T-helper 1 cell (primary cell): ENCODE measurements at regions not wholly inside any gene's neighbourhood (a gene's known extent, or its start where the extent isn't known, plus 50 kb on each side); places are given as distances from the start of the nearest gene placed in this dataset.

Source experiments
- DNase-seq, 5 donors: peaks; one replicate each; pipeline ENCODE4 v3.0.0-alpha.2; 2012 to 2020

GRCh38 chr10:21002091-21002878, 105.2 kb upstream of the NEBL start:
- no peak for DNase-seq

GRCh38 chr10:20999699-21000098, 102.6 kb upstream of the NEBL start:
- no peak for DNase-seq

DNA sequence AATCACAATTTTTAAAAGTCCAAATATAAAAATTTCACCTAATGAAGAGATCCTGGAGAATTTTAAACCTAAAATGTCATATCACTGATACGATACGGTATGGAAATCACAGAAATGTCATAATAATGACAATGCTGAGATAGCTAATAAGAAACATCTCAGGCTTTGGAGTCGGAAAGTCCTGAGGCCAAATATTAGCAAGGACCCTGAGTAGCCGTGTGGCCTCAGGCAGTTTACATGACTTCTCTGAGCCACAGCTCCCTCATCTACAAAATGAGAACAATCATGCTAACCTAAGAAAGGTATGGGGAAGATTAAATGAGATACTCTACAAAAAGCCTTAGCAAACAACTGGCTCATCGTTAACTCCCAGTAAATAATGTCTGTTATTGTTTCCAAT, 100.9 kb upstream of the NEBL start:
- DNase-seq: no peak

- no peak for DNase-seq
These were observed 98.2 kb upstream of the NEBL start for GRCh38 chr10:20995123-20995987.

DNA sequence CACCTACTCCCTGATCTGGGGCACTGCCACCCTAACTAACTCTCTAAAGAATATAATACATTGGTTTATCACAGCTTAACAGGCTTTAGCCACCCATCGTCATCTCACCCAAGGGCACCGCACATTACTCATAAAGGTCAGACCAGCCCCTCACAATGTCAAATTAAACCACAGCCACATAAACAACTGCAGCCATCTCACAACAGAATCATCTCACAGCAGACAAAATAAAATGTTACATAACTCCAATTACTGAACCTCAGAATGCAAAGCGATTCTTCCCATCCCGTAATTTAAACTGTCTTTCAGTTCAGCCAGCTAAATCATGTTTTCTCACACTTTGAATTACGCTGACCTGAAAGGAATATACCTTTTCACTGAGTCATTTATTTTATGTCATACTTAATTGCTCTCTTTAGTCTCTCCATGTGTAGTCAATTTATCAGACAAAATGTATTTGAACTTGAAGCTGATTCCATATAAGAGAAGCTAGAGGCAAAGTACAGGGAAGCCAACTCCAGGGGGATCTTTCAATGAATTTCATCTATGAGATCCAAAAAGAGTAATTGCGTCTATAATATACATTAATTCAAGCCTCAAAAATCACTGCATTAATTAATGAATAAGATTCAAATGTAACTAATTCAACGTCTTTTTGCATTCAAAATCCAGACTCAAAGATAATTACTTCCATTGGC, 96.9 kb upstream of the NEBL start:
- DNase-seq: no peak

- DNase-seq: no peak
These were observed 96.3 kb upstream of the NEBL start for GRCh38 chr10:20993389-20993788.

DNA sequence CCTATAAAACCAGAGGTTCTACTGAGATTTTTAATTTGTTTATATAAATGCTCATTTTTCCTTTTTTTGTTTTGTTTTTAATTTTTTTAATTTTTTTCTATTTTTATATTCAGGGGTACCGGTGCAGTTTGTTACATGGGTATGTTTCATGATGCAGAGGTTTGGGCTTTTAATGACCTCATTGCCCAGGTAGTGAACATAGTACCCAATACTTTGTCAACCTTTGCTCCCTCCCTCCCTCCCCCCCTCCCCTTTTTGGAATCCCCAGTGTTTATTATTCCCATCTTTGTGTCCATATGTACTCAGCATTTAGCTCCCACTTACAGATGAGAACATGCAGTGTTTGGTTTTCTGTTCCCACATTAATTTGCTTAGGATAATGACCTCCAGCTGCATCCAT, 94.4 kb upstream of the NEBL start:
- no peak for DNase-seq

- no peak for DNase-seq
These were observed 93.5 kb upstream of the NEBL start for GRCh38 chr10:20990604-20991003.

GRCh38 chr10:20988357-20988983, 91.4 kb upstream of the NEBL start:
- DNase-seq: no peak

- no peak for DNase-seq
These were observed 88.9 kb upstream of the NEBL start for GRCh38 chr10:20986049-20986448.

DNA sequence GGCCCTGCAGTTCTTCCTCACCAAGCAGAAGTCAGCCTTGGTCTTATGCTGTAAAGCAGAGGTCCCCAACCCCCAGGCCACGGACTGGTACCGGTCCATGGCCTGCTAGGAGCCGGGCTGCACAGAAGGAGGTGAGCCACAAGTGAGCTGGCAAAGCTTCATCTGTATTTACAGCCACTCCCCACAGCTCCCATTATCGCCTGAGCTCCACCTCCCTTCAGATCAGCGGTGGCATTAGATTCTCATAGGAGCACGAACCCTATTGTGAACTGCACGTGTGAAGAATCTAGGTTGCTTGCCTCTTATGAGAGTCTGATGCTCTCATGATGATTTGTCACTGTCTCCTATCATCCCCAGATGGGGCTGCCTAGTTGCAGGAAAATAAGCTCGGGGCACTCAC, 87.6 kb upstream of the NEBL start:
- DNase-seq: no peak

GRCh38 chr10:20981419-20981953, 84.4 kb upstream of the NEBL start:
- no peak for DNase-seq

DNA sequence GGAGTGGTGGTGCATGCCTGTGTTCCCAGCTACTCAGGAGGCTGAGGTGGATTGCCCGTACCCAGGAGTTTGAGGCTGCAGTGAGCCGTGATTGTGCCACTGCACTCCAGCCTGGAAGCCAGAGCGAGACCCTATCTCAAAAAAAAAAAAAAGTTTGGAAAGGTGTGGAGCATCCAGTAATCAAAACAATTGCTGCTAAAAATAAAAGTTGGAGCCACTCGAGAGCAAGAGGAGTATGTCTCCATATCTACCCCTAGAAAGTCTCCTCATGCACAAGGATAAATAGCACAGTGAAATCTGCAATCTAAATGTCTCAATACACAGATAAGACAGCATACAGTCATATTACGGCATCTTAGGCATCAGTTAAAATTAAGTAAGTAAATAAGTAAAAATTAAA, 81.5 kb upstream of the NEBL start:
- no peak for DNase-seq

GRCh38 chr10:20977300-20977699, 80.2 kb upstream of the NEBL start:
- DNase-seq: no peak

DNA sequence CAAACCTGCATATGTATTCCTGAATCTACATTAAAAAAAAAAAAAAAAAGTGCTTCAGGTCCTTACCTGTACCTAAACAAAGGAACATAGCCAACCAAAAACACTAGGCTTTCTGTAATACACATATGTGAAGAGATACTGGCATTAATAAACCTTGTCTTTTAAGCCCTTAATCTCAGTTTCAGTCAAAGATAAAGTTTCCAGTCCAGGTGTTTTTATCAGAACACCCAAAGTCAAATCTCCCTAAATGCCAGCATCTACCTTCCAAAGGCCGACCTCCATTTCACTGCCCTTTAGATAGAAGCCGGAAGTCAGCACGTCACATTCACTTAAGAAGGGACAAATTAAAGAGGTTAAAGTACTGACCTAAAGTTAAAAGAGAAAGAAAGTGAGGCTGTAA, 79.8 kb upstream of the NEBL start:
- DNase-seq: no peak

DNA sequence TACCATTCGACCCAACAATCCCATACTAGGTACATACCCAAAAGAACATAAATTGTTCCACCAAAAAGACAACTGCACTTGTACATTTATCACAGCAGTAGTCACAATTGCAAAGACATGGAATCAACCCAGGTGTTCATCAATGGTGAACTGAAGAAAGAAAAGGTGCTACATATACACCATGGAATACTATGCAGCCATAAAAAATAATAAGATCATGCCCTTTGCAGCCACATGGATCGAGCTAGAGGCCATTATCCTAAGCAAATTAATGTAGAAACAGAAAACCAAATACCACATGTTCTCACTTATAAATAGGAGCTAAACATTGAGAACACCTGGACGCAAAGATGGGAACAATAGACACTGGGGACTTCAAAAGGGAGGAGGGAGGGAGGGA, 79.3 kb upstream of the NEBL start:
- DNase-seq: no peak

DNA sequence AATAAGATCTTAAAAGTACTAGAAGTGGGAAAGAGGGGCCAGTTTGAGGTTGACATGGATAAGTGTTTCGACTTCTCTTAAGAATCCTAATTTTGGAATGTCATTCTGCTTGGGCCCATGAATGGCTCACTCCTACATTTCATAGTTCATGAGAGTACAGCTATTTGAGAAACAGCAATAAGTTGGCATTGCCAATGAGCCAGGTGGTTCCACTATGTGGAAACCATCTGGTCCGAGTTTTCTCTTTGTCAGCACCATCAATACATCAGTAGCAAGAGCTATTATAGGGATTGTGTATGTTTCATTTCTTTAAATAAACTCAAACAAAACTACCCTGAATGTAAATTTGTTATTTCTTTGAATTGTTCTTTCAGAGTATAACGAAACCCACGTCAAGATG, 78.1 kb upstream of the NEBL start:
- DNase-seq: no peak

DNA sequence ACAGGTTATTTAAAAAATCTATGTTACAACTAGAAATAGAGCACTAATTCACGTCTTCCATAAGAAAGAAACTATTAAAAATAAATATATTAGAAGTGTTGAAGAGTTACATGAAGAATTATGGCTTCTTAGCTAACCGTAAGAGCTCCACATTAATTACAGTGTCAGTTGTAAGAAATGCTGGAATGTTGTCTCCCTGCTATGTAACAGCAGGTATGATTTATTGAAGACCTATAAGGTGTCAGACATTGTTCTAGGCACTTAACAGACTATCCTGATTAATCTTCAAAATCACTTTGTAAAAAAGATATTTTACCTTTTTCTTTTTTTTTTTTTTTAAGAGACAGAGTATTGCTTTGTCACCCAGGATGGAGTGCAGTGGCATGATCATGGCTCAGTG, 75.8 kb upstream of the NEBL start:
- no peak for DNase-seq

DNA sequence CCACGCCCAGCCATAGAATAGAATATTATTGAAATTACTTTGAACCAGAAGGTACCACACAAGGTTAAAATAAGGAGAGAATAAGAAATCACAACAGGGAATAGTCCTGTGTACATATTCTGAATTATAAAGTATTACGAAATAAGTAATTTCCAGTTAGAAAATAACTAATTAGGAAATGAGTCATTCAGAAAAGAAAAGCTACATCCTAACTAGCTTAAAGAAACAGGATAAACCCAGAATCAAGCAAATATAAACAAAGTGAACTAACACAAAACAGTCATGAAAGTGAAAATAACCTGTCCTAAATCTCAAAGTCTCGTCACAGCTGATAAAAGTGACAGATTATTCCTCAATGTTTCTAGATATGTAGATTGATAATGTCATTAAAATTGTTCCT, 74.8 kb upstream of the NEBL start:
- no peak for DNase-seq

DNA sequence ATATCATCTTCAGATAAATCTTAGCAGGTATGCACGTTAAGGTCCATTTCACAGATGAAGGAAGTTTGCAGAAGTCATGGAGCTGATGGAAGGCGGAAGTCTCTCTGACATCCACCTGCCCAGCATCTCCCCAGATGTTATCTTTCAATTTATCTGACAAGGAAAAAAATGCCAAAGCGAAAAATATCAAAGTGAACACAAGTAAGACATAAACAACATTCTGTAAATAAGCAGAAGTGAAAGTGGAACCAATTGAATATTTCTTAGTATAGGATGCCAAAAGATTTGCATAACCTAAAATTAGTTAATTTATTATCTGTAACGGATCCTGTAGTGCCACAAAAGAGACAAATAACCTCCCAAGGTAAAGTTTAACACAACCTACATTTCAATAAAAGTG, 73.6 kb upstream of the NEBL start:
- no peak for DNase-seq

GRCh38 chr10:20970044-20970443, 72.9 kb upstream of the NEBL start:
- DNase-seq: no peak

DNA sequence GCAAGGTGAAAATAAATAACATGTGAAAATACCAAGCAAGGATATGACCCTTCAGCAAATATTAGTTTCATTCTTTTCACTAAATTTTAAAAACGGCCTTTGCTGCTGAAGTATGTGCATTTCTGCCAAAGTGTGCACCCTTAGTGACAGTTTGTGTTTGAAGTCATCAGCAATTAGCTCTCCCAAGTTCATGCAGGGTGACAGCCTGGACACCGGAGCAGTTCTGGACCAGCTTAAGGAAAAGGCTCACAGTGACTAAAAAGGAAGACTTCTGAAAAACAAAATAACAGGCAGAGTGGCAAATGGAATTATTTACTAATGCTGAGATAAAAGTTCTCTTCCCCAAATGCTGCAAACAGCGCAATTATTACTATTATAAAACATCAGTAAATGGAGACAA, 69.3 kb upstream of the NEBL start:
- DNase-seq: no peak
